ENCODE measurements at regions not wholly inside any gene's neighbourhood (a gene's known extent, or its start where the extent isn't known, plus 50 kb on each side); places are given as distances from the start of the nearest gene placed in this dataset.

GRCh38 chr11:127710831-127711230, 710.3 kb upstream of the KIRREL3 start:
- TF ChIP-seq CTCF (IDR thresholded peaks at IDR 0.05; ENCODE audit: low read depth, low read length): no peak
- no peak for TF ChIP-seq EZH2phosphoT487 (IDR thresholded peaks at IDR 0.05; ENCODE audit: low read depth)

DNA sequence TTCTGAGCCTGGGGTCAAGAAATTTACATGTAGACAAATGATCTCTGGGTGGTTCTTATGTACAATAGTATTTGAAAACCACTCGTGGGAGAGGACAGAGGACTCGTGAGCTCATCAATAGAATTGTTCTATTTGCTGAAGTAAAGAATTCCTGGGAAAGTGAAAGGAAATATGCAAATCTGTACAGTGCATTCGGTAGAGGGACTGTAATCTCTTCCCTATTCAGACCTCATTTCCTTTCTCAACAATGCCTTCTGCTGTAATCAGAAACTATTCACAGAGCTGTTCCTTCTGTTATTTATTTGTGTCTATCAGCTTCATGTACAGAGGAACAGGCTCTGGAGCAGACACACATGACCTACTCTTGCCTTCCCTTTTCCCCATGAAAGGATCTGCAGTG, 709.4 kb upstream of the KIRREL3 start:
- Histone ChIP-seq H3K27me3 (ENCODE audit: low read depth, low read length) (no peaks in the 10 kb centered on the region), H3K27ac (ENCODE audit: low read length) (no peak overlapping the region), H3K9ac (ENCODE audit: low read length) (no peak overlapping the region), H3K4me2 (ENCODE audit: low read length) (no peak overlapping the region), H3K4me3 (ENCODE audit: low read length) (no peak overlapping the region), H4K20me1 (ENCODE audit: insufficient read depth, low read length) (no peaks in the 10 kb centered on the region), H3K79me2 (ENCODE audit: low read length) (no peaks in the 10 kb centered on the region), H3K4me1 (ENCODE audit: low read length) (no peaks in the 10 kb centered on the region), H3K36me3 (replicated peaks; ENCODE audit: low read depth, low read length) (no peaks in the 10 kb centered on the region), H3K9me3 (ENCODE audit: insufficient read depth, low read length) (no peaks in the 10 kb centered on the region), H2AFZ (ENCODE audit: low read depth, low read length) (no peak overlapping the region)
- no peak for TF ChIP-seq CTCF (IDR thresholded peaks at IDR 0.05; ENCODE audit: low read depth, low read length)
- no peak for TF ChIP-seq EZH2phosphoT487 (IDR thresholded peaks at IDR 0.05; ENCODE audit: low read depth)

More at GRCh38 chr11:127710831-127711230, 710.3 kb upstream of the KIRREL3 start:
- Histone ChIP-seq H3K4me3 (ENCODE audit: low read length) (no peak overlapping the region), H3K79me2 (ENCODE audit: low read length) (no peaks in the 10 kb centered on the region), H3K4me1 (ENCODE audit: low read length) (no peaks in the 10 kb centered on the region), H3K27me3 (ENCODE audit: low read depth, low read length) (no peaks in the 10 kb centered on the region), H3K9ac (ENCODE audit: low read length) (no peak overlapping the region), H3K9me3 (ENCODE audit: insufficient read depth, low read length) (no peaks in the 10 kb centered on the region), H2AFZ (ENCODE audit: low read depth, low read length) (no peak overlapping the region), H3K36me3 (replicated peaks; ENCODE audit: low read depth, low read length) (no peaks in the 10 kb centered on the region), H3K4me2 (ENCODE audit: low read length) (no peak overlapping the region), H4K20me1 (ENCODE audit: insufficient read depth, low read length) (no peaks in the 10 kb centered on the region), H3K27ac (ENCODE audit: low read length) (no peak overlapping the region)

GRCh38 chr11:127693686-127694085, 693.1 kb upstream of the KIRREL3 start:
- H4K20me1 ChIP-seq (ENCODE audit: insufficient read depth, low read length): no peaks in the 10 kb centered on the region
- no peak overlapping the region for H3K27ac ChIP-seq (ENCODE audit: low read length)
- no peaks in the 10 kb centered on the region for H3K4me1 ChIP-seq (ENCODE audit: low read length)
- no peaks in the 10 kb centered on the region for H3K27me3 ChIP-seq (ENCODE audit: low read depth, low read length)
- no peak overlapping the region for H2AFZ ChIP-seq (ENCODE audit: low read depth, low read length)
- H3K9me3 ChIP-seq (ENCODE audit: insufficient read depth, low read length): no peaks in the 10 kb centered on the region
- H3K79me2 ChIP-seq (ENCODE audit: low read length): no peaks in the 10 kb centered on the region
- no peak overlapping the region for H3K4me2 ChIP-seq (ENCODE audit: low read length)
- no peak for TF ChIP-seq CTCF (IDR thresholded peaks at IDR 0.05; ENCODE audit: low read depth, low read length)
- no peak for TF ChIP-seq EZH2phosphoT487 (IDR thresholded peaks at IDR 0.05; ENCODE audit: low read depth)
- no peak overlapping the region for H3K9ac ChIP-seq (ENCODE audit: low read length)
- no peak overlapping the region for H3K4me3 ChIP-seq (ENCODE audit: low read length)
- no peaks in the 10 kb centered on the region for H3K36me3 ChIP-seq (replicated peaks; ENCODE audit: low read depth, low read length)

DNA sequence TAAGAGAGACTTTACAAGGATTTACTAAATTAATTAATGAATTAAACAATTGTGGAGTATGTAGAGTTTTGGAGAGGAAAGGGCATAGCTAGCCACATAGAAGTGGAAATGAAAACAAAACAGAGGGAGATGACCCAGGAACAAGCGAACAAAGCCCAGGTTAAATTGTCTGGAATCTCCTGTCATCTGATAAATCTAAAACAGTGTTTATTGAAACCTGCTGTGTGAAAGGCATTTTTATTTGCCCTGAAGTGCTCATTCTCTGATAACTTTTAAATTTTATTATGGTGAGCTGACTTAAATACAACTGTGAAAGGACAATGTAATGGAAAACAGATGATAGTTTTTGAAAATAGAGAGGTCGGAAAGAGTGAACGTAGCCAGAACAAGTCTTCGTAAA, 682.8 kb upstream of the KIRREL3 start:
- TF ChIP-seq EZH2phosphoT487 (IDR thresholded peaks at IDR 0.05; ENCODE audit: low read depth) (no peak), CTCF (IDR thresholded peaks at IDR 0.05; ENCODE audit: low read depth, low read length) (no peak)
- Histone ChIP-seq H3K79me2 (ENCODE audit: low read length) (no peaks in the 10 kb centered on the region), H2AFZ (ENCODE audit: low read depth, low read length) (no peak overlapping the region), H3K9me3 (ENCODE audit: insufficient read depth, low read length) (no peaks in the 10 kb centered on the region), H3K36me3 (replicated peaks; ENCODE audit: low read depth, low read length) (no peaks in the 10 kb centered on the region), H3K9ac (ENCODE audit: low read length) (no peak overlapping the region), H3K27me3 (ENCODE audit: low read depth, low read length) (no peaks in the 10 kb centered on the region), H4K20me1 (ENCODE audit: insufficient read depth, low read length) (no peaks in the 10 kb centered on the region), H3K4me1 (ENCODE audit: low read length) (no peaks in the 10 kb centered on the region), H3K27ac (ENCODE audit: low read length) (no peak overlapping the region), H3K4me3 (ENCODE audit: low read length) (no peak overlapping the region), H3K4me2 (ENCODE audit: low read length) (no peak overlapping the region)

Measured in OCI-LY3 (cell line).